ENCODE measurements at regions not wholly inside any gene's neighbourhood (a gene's known extent, or its start where the extent isn't known, plus 50 kb on each side); places are given as distances from the start of the nearest gene placed in this dataset.

- TF ChIP-seq CTCF (conservative IDR thresholded peaks at IDR 0.05; ENCODE audit: low read depth in 2 of 2), result no peak
- TF ChIP-seq EZH2 (IDR thresholded peaks at IDR 0.05; ENCODE audit: low read depth, unreplicated experiment), result no peak
- TF ChIP-seq POLR2AphosphoS5 (IDR thresholded peaks at IDR 0.05; ENCODE audit: low read depth), result no peak
- TF ChIP-seq ETS1 (IDR thresholded peaks at IDR 0.05), result no peak
- no peak for TF ChIP-seq REST (IDR thresholded peaks at IDR 0.05; ENCODE audit: unreplicated experiment)
- no peak for TF ChIP-seq STAT1 (IDR thresholded peaks at IDR 0.05; ENCODE audit: unreplicated experiment)
- no peak for TF ChIP-seq EZH2phosphoT487 (IDR thresholded peaks at IDR 0.05; ENCODE audit: unreplicated experiment)
Measured at GRCh38 chr4:101458473-101458872, 111.1 kb upstream of the PPP3CA start.

Data from GM23338 (cell line).